ENCODE measurements at regions not wholly inside any gene's neighbourhood (a gene's known extent, or its start where the extent isn't known, plus 50 kb on each side); places are given as distances from the start of the nearest gene placed in this dataset.

GRCh38 chr9:10697044-10697443 lies 84.2 kb upstream of the PTPRD start:
- no peaks in the 10 kb centered on the region for H3K36me3 ChIP-seq (replicated peaks in 1 of 2; ENCODE audit: insufficient read depth in 1 of 2, low read depth in 2 of 2)
- no peaks in the 10 kb centered on the region for H3K27me3 ChIP-seq
- DNase-seq (no peak), ATAC-seq (no peak)
- H3K27ac ChIP-seq = no peak overlapping the region
- H3K4me1 ChIP-seq = no peaks in the 10 kb centered on the region
- TF ChIP-seq, protein P1, sequence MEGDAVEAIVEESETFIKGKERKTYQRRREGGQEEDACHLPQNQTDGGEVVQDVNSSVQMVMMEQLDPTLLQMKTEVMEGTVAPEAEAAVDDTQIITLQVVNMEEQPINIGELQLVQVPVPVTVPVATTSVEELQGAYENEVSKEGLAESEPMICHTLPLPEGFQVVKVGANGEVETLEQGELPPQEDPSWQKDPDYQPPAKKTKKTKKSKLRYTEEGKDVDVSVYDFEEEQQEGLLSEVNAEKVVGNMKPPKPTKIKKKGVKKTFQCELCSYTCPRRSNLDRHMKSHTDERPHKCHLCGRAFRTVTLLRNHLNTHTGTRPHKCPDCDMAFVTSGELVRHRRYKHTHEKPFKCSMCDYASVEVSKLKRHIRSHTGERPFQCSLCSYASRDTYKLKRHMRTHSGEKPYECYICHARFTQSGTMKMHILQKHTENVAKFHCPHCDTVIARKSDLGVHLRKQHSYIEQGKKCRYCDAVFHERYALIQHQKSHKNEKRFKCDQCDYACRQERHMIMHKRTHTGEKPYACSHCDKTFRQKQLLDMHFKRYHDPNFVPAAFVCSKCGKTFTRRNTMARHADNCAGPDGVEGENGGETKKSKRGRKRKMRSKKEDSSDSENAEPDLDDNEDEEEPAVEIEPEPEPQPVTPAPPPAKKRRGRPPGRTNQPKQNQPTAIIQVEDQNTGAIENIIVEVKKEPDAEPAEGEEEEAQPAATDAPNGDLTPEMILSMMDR (IDR thresholded peaks at IDR 0.05) = no peak
- TF ChIP-seq POLR2A (IDR thresholded peaks at IDR 0.05) = no peak
- WGBS, 2 donors = 79 to 92% methylated on average over 3 of the region's 3 CpGs
- intact Hi-C loops (cut with DNase I) = no loop called here
- H3K9me3 ChIP-seq = no peaks in the 10 kb centered on the region
- H3K4me3 ChIP-seq = no peak overlapping the region

DNA sequence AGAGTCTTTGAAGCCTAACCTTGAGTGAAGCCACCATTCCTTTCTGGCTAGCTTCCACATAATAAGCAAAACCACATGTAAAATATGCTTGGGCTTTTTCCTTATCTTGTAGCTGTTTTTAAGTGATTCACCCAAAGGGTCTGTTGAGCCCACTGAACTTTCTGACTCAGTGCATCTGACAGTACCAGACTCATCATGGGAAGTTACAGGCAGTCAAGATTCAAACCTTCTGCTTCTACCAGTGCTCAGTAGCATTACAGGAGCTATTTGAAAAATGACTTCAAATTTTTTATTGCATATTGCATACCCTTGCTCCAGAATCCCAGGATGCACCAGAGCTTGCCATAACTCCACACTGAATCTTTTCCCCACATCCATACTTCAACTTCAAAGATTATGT lies 87.5 kb upstream of the PTPRD start:
- ATAC-seq (no peak), DNase-seq (no peak)
- TF ChIP-seq, protein P1 (IDR thresholded peaks at IDR 0.05) = no peak
- TF ChIP-seq POLR2A (IDR thresholded peaks at IDR 0.05) = no peak
- H3K4me3 ChIP-seq = no peak overlapping the region
- no peaks in the 10 kb centered on the region for H3K27me3 ChIP-seq
- intact Hi-C loops (cut with DNase I) = no loop called here
- H3K9me3 ChIP-seq = no peaks in the 10 kb centered on the region
- H3K36me3 ChIP-seq (replicated peaks in 1 of 2; ENCODE audit: insufficient read depth in 1 of 2, low read depth in 2 of 2) = no peaks in the 10 kb centered on the region
- no peaks in the 10 kb centered on the region for H3K4me1 ChIP-seq
- H3K27ac ChIP-seq = no peak overlapping the region

- H3K9me3 ChIP-seq = no peaks in the 10 kb centered on the region
- H3K27me3 ChIP-seq = no peaks in the 10 kb centered on the region
- intact Hi-C loops (cut with DNase I) = no loop called here
- H3K4me3 ChIP-seq = no peak overlapping the region
- ATAC-seq (no peak), DNase-seq (no peak)
- WGBS, 2 donors = 12 to 14% methylated on average over 3 of the region's 3 CpGs
- H3K4me1 ChIP-seq = no peaks in the 10 kb centered on the region
- H3K36me3 ChIP-seq (replicated peaks in 1 of 2; ENCODE audit: insufficient read depth in 1 of 2, low read depth in 2 of 2) = no peaks in the 10 kb centered on the region
- no peak overlapping the region for H3K27ac ChIP-seq
- no peak for TF ChIP-seq POLR2A (IDR thresholded peaks at IDR 0.05)
- TF ChIP-seq, protein P1 (IDR thresholded peaks at IDR 0.05) = no peak
Measured at GRCh38 chr9:10700915-10701314, 88.1 kb upstream of the PTPRD start.

DNA sequence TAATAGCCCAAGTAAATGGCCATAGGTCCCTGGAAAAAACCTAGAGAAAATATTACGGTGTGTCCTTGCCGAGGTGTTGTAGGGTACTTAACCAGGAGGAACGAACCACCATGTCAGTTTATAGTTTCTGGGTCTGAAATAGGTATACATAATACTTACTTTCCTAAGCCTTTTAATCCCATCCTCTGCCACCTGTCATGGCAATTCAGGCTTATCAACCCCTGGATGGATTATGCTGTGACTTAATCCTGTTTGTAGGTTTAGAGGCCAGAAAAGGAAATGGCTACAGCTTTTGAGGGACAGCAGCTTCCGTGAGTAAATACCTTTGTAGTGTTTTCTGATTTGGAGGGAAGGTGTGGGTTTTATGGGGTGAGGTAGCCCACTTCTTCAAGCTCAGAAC lies 89.1 kb upstream of the PTPRD start:
- Histone ChIP-seq H3K36me3 (replicated peaks in 1 of 2; ENCODE audit: insufficient read depth in 1 of 2, low read depth in 2 of 2) (no peaks in the 10 kb centered on the region), H3K4me1 (no peaks in the 10 kb centered on the region), H3K9me3 (no peaks in the 10 kb centered on the region), H3K27ac (no peak overlapping the region), H3K4me3 (no peak overlapping the region), H3K27me3 (no peaks in the 10 kb centered on the region)
- DNase-seq (no peak), ATAC-seq (no peak)
- 65 to 78% methylated on average over 4 of the region's 4 CpGs for WGBS, 2 donors
- TF ChIP-seq, protein P1 (IDR thresholded peaks at IDR 0.05) = no peak
- intact Hi-C loops (cut with DNase I) = no loop called here

DNA sequence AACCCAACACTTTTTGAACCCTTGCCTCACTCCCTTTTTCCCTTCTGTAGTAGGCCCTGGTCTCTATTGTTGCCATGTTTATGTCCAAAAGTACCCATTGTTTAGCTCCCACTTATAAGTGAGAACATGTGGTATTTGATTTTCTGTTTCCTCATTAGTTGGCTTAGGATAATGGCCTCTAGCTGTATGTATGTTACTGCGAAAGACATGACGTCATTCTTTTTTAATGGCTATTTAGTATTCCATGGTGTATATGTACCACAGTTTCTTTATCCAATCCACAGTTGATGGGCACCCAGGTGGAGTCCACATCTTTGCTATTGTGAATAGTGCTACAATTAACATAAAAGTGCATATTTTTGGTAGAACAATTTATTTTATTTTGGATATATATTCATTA lies 90.3 kb upstream of the PTPRD start:
- H3K4me3 ChIP-seq = no peak overlapping the region
- H3K36me3 ChIP-seq (replicated peaks in 1 of 2; ENCODE audit: insufficient read depth in 1 of 2, low read depth in 2 of 2) = no peaks in the 10 kb centered on the region
- 78 to 83% methylated on average over 2 of the region's 2 CpGs for WGBS, 2 donors
- no peak for TF ChIP-seq POLR2A (IDR thresholded peaks at IDR 0.05)
- TF ChIP-seq, protein P1 (IDR thresholded peaks at IDR 0.05) = no peak
- DNase-seq (no peak), ATAC-seq (no peak)
- intact Hi-C loops (cut with DNase I) = no loop called here
- H3K9me3 ChIP-seq = no peaks in the 10 kb centered on the region
- no peak overlapping the region for H3K27ac ChIP-seq
- no peaks in the 10 kb centered on the region for H3K27me3 ChIP-seq
- no peaks in the 10 kb centered on the region for H3K4me1 ChIP-seq

All from body of pancreas (tissue), 4 donors.